ENCODE measurements at regions not wholly inside any gene's neighbourhood (a gene's known extent, or its start where the extent isn't known, plus 50 kb on each side); places are given as distances from the start of the nearest gene placed in this dataset.

DNA sequence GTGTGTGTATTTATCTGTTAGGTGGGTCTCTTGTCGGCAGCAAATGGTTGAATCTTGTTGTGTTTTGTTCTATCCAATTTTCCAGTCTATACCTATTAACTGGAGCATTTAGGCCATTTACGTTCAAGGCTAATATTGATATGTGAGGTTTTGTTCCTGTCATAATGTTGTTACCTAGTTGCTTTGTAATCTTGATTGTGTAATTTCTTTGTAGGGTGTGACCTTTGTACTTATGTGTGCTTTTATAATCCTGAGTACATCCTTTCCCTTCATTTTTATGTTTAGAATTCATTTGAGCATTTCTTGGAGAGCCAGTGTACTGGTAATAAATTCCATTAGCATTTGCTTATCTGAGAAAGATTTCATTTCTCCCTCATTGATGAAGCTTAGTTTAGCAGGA is 83.0 kb upstream of the MIR17HG start:
- TF ChIP-seq CTCF (IDR thresholded peaks at IDR 0.05) (no peak), POLR2A (IDR thresholded peaks at IDR 0.05) (no peak)

All from sigmoid colon (tissue), 3 donors.